HL-60 (cell line): ENCODE measurements at regions not wholly inside any gene's neighbourhood (a gene's known extent, or its start where the extent isn't known, plus 50 kb on each side); places are given as distances from the start of the nearest gene placed in this dataset.

Experiments
- DNase-seq, 2 experiments: peaks; one replicate each; pipeline ENCODE4 v3.0.0-alpha.2; 2010 to 2020; ENCODE audit warnings: low read depth in 1 of 2, low spot score in 1 of 2
- H3K27ac ChIP-seq: fragments of 250-450 bp; sonication (Bioruptor Pico); replicated peaks from 2 replicates; pipeline ENCODE4 v1.5.1; 2020; ENCODE audit warnings: mild to moderate bottlenecking, moderate library complexity
- H3K27me3 ChIP-seq: fragments of 250-450 bp; sonication (Bioruptor Pico); 2 replicates; pipeline ENCODE4 v1.5.1; 2021; ENCODE audit warnings: mild to moderate bottlenecking, moderate library complexity; ENCODE audit not compliant: insufficient read depth, poor library complexity, severe bottlenecking
- H3K4me3 ChIP-seq: replicated peaks from 2 replicates; pipeline ENCODE4 v1.5.1; 2011; ENCODE audit warnings: mild to moderate bottlenecking, control low read depth, low read length; ENCODE audit not compliant: insufficient read depth
- CTCF ChIP-seq: IDR thresholded peaks from one replicate; pipeline ENCODE4 v1.5.1; 2011; ENCODE audit warnings: low read length, control low read depth, inconsistent platforms; ENCODE audit not compliant: insufficient read depth
- GABPA ChIP-seq: IDR thresholded peaks from 2 replicates; pipeline ENCODE4 v1.6.1; 2012; ENCODE audit warnings: low read depth
- POLR2AphosphoS5 ChIP-seq: IDR thresholded peaks from 2 replicates; pipeline ENCODE4 v1.6.1; 2012; ENCODE audit warnings: low read depth
- REST ChIP-seq: IDR thresholded peaks from 2 replicates; pipeline ENCODE4 v1.6.1; 2012; ENCODE audit warnings: low read depth; ENCODE audit not compliant: insufficient replicate concordance
- SPI1 ChIP-seq: IDR thresholded peaks from 2 replicates; pipeline ENCODE4 v1.6.1; 2012; ENCODE audit warnings: low read depth, mild to moderate bottlenecking, borderline replicate concordance

GRCh38 chr11:69986440-69986787 lies 91.7 kb upstream of the ANO1 start:
- H3K4me3 ChIP-seq = no peak overlapping the region

GRCh38 chr11:69986830-69987229 lies 91.3 kb upstream of the ANO1 start:
- DNase-seq = no peak
- Histone ChIP-seq H3K27me3 (peaks cover 44% of the 10 kb centered on the region), H3K4me3 (no peak overlapping the region), H3K27ac (no peak overlapping the region)
- no peak for TF ChIP-seq GABPA
- no peak for TF ChIP-seq CTCF
- no peak for TF ChIP-seq POLR2AphosphoS5
- TF ChIP-seq SPI1 = no peak
- TF ChIP-seq REST = no peak

More at GRCh38 chr11:69986440-69986787, 91.7 kb upstream of the ANO1 start:
- Histone ChIP-seq H3K27me3 (peaks cover 44% of the 10 kb centered on the region), H3K27ac (no peak overlapping the region)
- TF ChIP-seq CTCF (no peak), GABPA (no peak), SPI1 (no peak), POLR2AphosphoS5 (no peak), REST (no peak)
- no peak for DNase-seq

- peaks cover 15% of the 10 kb centered on the region for H3K27me3 ChIP-seq
- no peak overlapping the region for H3K4me3 ChIP-seq
Observed at GRCh38 chr11:69992026-69992425, 86.1 kb upstream of the ANO1 start.

More at GRCh38 chr11:69992026-69992425, 86.1 kb upstream of the ANO1 start:
- DNase-seq = no peak
- TF ChIP-seq CTCF = no peak
- TF ChIP-seq GABPA = no peak
- TF ChIP-seq POLR2AphosphoS5 = no peak
- TF ChIP-seq SPI1 = no peak
- no peak for TF ChIP-seq REST
- H3K27ac ChIP-seq = no peak overlapping the region
